GM18505 (cell line): ENCODE measurements at regions not wholly inside any gene's neighbourhood (a gene's known extent, or its start where the extent isn't known, plus 50 kb on each side); places are given as distances from the start of the nearest gene placed in this dataset.

ENCODE experiments used
- ATAC-seq: cut with Tn5 transposase; IDR thresholded peaks from one replicate; pipeline ENCODE4 v1.9.1; 2021; ENCODE audit not compliant: unreplicated experiment
- POLR2A ChIP-seq: IDR thresholded peaks from 4 replicates; pipeline ENCODE4 v1.6.1; 2011; ENCODE audit warnings: borderline replicate concordance; ENCODE audit not compliant: insufficient read depth, insufficient read length; ENCODE audit errors: extremely low read depth

- no peak for ATAC-seq
These were observed 710.2 kb upstream of the POM121L12 start for GRCh38 chr7:52325237-52325636.

GRCh38 chr7:52323202-52323746, 712.2 kb upstream of the POM121L12 start:
- no peak for ATAC-seq
- no peak for TF ChIP-seq POLR2A

More at GRCh38 chr7:52325237-52325636, 710.2 kb upstream of the POM121L12 start:
- TF ChIP-seq POLR2A: no peak

- no peak for ATAC-seq
- no peak for TF ChIP-seq POLR2A
These were observed 714.8 kb upstream of the POM121L12 start for GRCh38 chr7:52320610-52321009.

GRCh38 chr7:52317921-52318320, 717.5 kb upstream of the POM121L12 start:
- TF ChIP-seq POLR2A: no peak
- no peak for ATAC-seq

GRCh38 chr7:52311886-52312285, 723.5 kb upstream of the POM121L12 start:
- ATAC-seq: no peak
- TF ChIP-seq POLR2A: no peak

GRCh38 chr7:52309631-52310030, 725.8 kb upstream of the POM121L12 start:
- no peak for TF ChIP-seq POLR2A

GRCh38 chr7:52302765-52303520, 732.5 kb upstream of the POM121L12 start:
- TF ChIP-seq POLR2A: no peak
- no peak for ATAC-seq

More at GRCh38 chr7:52309631-52310030, 725.8 kb upstream of the POM121L12 start:
- no peak for ATAC-seq

GRCh38 chr7:52297128-52297527, 738.3 kb upstream of the POM121L12 start:
- no peak for TF ChIP-seq POLR2A
- no peak for ATAC-seq

GRCh38 chr7:52294942-52295341, 740.5 kb upstream of the POM121L12 start:
- ATAC-seq: no peak
- TF ChIP-seq POLR2A: no peak

GRCh38 chr7:52289247-52289646, 746.2 kb upstream of the POM121L12 start:
- no peak for TF ChIP-seq POLR2A

GRCh38 chr7:52287698-52288097, 747.7 kb upstream of the POM121L12 start:
- no peak for ATAC-seq

More at GRCh38 chr7:52289247-52289646, 746.2 kb upstream of the POM121L12 start:
- no peak for ATAC-seq

GRCh38 chr7:52285689-52286088, 749.7 kb upstream of the POM121L12 start:
- no peak for TF ChIP-seq POLR2A
- ATAC-seq: no peak

More at GRCh38 chr7:52287698-52288097, 747.7 kb upstream of the POM121L12 start:
- no peak for TF ChIP-seq POLR2A

GRCh38 chr7:52283335-52283734, 752.1 kb upstream of the POM121L12 start:
- ATAC-seq: no peak
- no peak for TF ChIP-seq POLR2A
